IMR-90 (cell line): ENCODE measurements at regions not wholly inside any gene's neighbourhood (a gene's known extent, or its start where the extent isn't known, plus 50 kb on each side); places are given as distances from the start of the nearest gene placed in this dataset.

Experiments used
- ATAC-seq: fragments of 200-7000 bp; cut with Tn5 transposase; 2 replicates; pipeline ENCODE4 v1.9.1; 2020; ENCODE audit warnings: low read depth, mild to moderate bottlenecking, moderate library complexity
- BruUV-seq: library from RNA; stranded (reverse); fragments of 400-500 nt; replicated peaks from 2 replicates; lab custom pipeline; 2021; lab: Mats Ljungman, UMichigan
- CTCF ChIA-PET: fragments of 300-600 bp; formaldehyde crosslinking; extraction: SDS; loops from one replicate; lab custom pipeline; 2021; ENCODE audit warnings: antibody characterized with exemption; lab: Yijun Ruan, JAX
- POLR2A ChIA-PET: fragments of 300-600 bp; sonication (Branson Sonifier 250); formaldehyde crosslinking; loops from one replicate; lab custom pipeline; 2022; ENCODE audit warnings: antibody characterized with exemption; ENCODE audit not compliant: unreplicated experiment; lab: Charles Lee
- DNase-seq: peaks from one replicate; pipeline ENCODE4 v3.0.0; 2013
- H2AFZ ChIP-seq: replicated peaks from 2 replicates; pipeline ENCODE3; 2013; ENCODE audit warnings: low read length, mild to moderate bottlenecking; ENCODE audit not compliant: poor library complexity
- H2AK5ac ChIP-seq: 2 replicates; pipeline ENCODE4 v1.6.1; 2013; ENCODE audit warnings: low read depth, low read length, inconsistent platforms
- H2AK9ac ChIP-seq: replicated peaks from 2 replicates; pipeline ENCODE3; 2013; ENCODE audit warnings: mild to moderate bottlenecking, low read depth, low read length, moderate library complexity; ENCODE audit not compliant: poor library complexity
- H2BK120ac ChIP-seq: 2 replicates; pipeline ENCODE4 v1.6.1; 2013; ENCODE audit warnings: low read depth, low read length, inconsistent platforms
- H2BK15ac ChIP-seq: 3 replicates; pipeline ENCODE4 v1.6.1; 2013; ENCODE audit warnings: low read depth, low read length, inconsistent platforms
- H2BK20ac ChIP-seq: 2 replicates; pipeline ENCODE4 v1.6.1; 2013; ENCODE audit warnings: low read depth, mild to moderate bottlenecking, inconsistent platforms, low read length, moderate library complexity
- H2BK5ac ChIP-seq: 2 replicates; pipeline ENCODE4 v1.6.1; 2013; ENCODE audit warnings: mild to moderate bottlenecking, low read depth, low read length, inconsistent platforms; ENCODE audit not compliant: poor library complexity, severe bottlenecking
- H3K14ac ChIP-seq: replicated peaks from 2 replicates; pipeline ENCODE4 v1.6.1; 2013; ENCODE audit warnings: low read depth, low read length, inconsistent platforms
- H3K18ac ChIP-seq: 2 replicates; pipeline ENCODE4 v1.6.1; 2013; ENCODE audit warnings: low read depth, low read length, control low read depth
- H3K23ac ChIP-seq: 2 replicates; pipeline ENCODE4 v1.6.1; 2013; ENCODE audit warnings: low read depth, low read length, inconsistent platforms
- H3K27ac ChIP-seq: 2 replicates; pipeline ENCODE4 v1.5.1; 2013; ENCODE audit warnings: mild to moderate bottlenecking, control low read depth, low read length; ENCODE audit not compliant: insufficient read depth
- H3K27me3 ChIP-seq: 2 replicates; pipeline ENCODE4 v1.6.1; 2013; ENCODE audit warnings: low read length; ENCODE audit not compliant: control insufficient read depth, insufficient read depth
- H3K36me3 ChIP-seq: 2 replicates; pipeline ENCODE4 v1.6.1; 2013; ENCODE audit warnings: low read length, mixed read lengths; ENCODE audit not compliant: control insufficient read depth, insufficient read depth
- H3K4ac ChIP-seq: 2 replicates; pipeline ENCODE4 v1.6.1; 2013; ENCODE audit warnings: low read depth, low read length, inconsistent platforms
- H3K4me1 ChIP-seq: 2 replicates; pipeline ENCODE4 v1.6.1; 2013; ENCODE audit warnings: low read length, mixed read lengths; ENCODE audit not compliant: control insufficient read depth, insufficient read depth
- H3K4me2 ChIP-seq: 2 replicates; pipeline ENCODE4 v1.6.1; 2013; ENCODE audit warnings: low read depth, mild to moderate bottlenecking, control low read depth, low read length, moderate library complexity
- H3K4me3 ChIP-seq: 2 replicates; pipeline ENCODE4 v1.5.1; 2013; ENCODE audit warnings: low read depth, mild to moderate bottlenecking, control low read depth, low read length, moderate library complexity; ENCODE audit not compliant: insufficient read depth
- H3K56ac ChIP-seq: 2 replicates; pipeline ENCODE4 v1.6.1; 2013; ENCODE audit warnings: low read length, inconsistent platforms; ENCODE audit not compliant: insufficient read depth; ENCODE audit errors: extremely low read depth
- H3K79me1 ChIP-seq, 2 experiments: 2 replicates each; pipeline ENCODE4 v1.6.1; 2013; ENCODE audit warnings: low read length in 2 of 2, inconsistent platforms in 1 of 2, low read depth in 1 of 2
- H3K9ac ChIP-seq: 2 replicates; pipeline ENCODE4 v1.6.1; 2013; ENCODE audit warnings: low read depth, low read length, control low read depth
- H3K9me1 ChIP-seq: 2 replicates; pipeline ENCODE4 v1.6.1; 2013; ENCODE audit warnings: low read length, inconsistent platforms; ENCODE audit not compliant: insufficient read depth
- H3K9me3 ChIP-seq: 2 replicates; pipeline ENCODE4 v1.6.1; 2013; ENCODE audit warnings: low read length; ENCODE audit not compliant: control insufficient read depth, insufficient read depth
- H4K20me1 ChIP-seq: 2 replicates; pipeline ENCODE4 v1.6.1; 2013; ENCODE audit warnings: low read length, inconsistent platforms; ENCODE audit not compliant: insufficient read depth
- H4K5ac ChIP-seq: 2 replicates; pipeline ENCODE4 v1.6.1; 2013; ENCODE audit warnings: mild to moderate bottlenecking, low read depth, low read length, control low read depth
- H4K8ac ChIP-seq, 2 experiments: 2 replicates each; pipeline ENCODE4 v1.6.1; 2013; ENCODE audit warnings: low read depth in 2 of 2, low read length in 2 of 2, control low read depth in 1 of 2, inconsistent platforms in 1 of 2
- H4K91ac ChIP-seq: 2 replicates; pipeline ENCODE4 v1.6.1; 2013; ENCODE audit warnings: low read depth, low read length, inconsistent platforms; ENCODE audit not compliant: insufficient read depth
- BHLHE40 ChIP-seq: fragments of 150-350 bp; IDR thresholded peaks from 2 replicates; pipeline ENCODE4 v1.6.1; 2016; ENCODE audit warnings: mild to moderate bottlenecking, low read depth, low read length
- CEBPB ChIP-seq: IDR thresholded peaks from 2 replicates; pipeline ENCODE4 v1.6.1; 2012; ENCODE audit warnings: low read depth, low read length, improper control_type of control experiment
- CHD1 ChIP-seq: IDR thresholded peaks from 2 replicates; pipeline ENCODE4 v1.6.1; 2012; ENCODE audit warnings: low read depth, low read length, improper control_type of control experiment
- FOS ChIP-seq: fragments of 150-350 bp; IDR thresholded peaks from 2 replicates; pipeline ENCODE4 v1.6.1; 2016; ENCODE audit warnings: low read depth, low read length
- MAFK ChIP-seq: IDR thresholded peaks from 2 replicates; pipeline ENCODE4 v1.6.1; 2012; ENCODE audit warnings: low read depth, low read length, improper control_type of control experiment
- MAZ ChIP-seq: IDR thresholded peaks from 2 replicates; pipeline ENCODE4 v1.6.1; 2012; ENCODE audit warnings: low read depth, mild to moderate bottlenecking, low read length, improper control_type of control experiment, moderate library complexity, borderline replicate concordance
- MXI1 ChIP-seq: IDR thresholded peaks from 2 replicates; pipeline ENCODE4 v1.6.1; 2012; ENCODE audit warnings: low read depth, mild to moderate bottlenecking, low read length, moderate library complexity, borderline replicate concordance
- NFE2L2 ChIP-seq: fragments of 150-350 bp; IDR thresholded peaks from 2 replicates; pipeline ENCODE4 v1.6.1; 2016; ENCODE audit warnings: low read depth, mild to moderate bottlenecking, low read length
- POLR2A ChIP-seq: IDR thresholded peaks from 2 replicates; pipeline ENCODE4 v1.6.1; 2012; ENCODE audit warnings: mild to moderate bottlenecking, low read depth, low read length
- RAD21 ChIP-seq: IDR thresholded peaks from 2 replicates; pipeline ENCODE4 v1.6.1; 2012; ENCODE audit warnings: low read length, improper control_type of control experiment
- RCOR1 ChIP-seq: IDR thresholded peaks from 2 replicates; pipeline ENCODE4 v1.6.1; 2012; ENCODE audit warnings: mild to moderate bottlenecking, low read length, improper control_type of control experiment; ENCODE audit not compliant: insufficient replicate concordance
- RFX5 ChIP-seq: IDR thresholded peaks from 2 replicates; pipeline ENCODE4 v1.8.0; 2012; ENCODE audit warnings: low read depth, mild to moderate bottlenecking, low read length, moderate library complexity
- SMC3 ChIP-seq: fragments of 150-350 bp; IDR thresholded peaks from 2 replicates; pipeline ENCODE4 v1.6.1; 2016; ENCODE audit warnings: low read depth, mild to moderate bottlenecking, antibody characterized with exemption, low read length, moderate library complexity
- WGBS, 2 experiments: methylation state at CpG; one replicate each; pipeline versions ENCODE4 v1.1.5 to v1.1.7; 2013; ENCODE audit warnings: missing lambda C conversion rate in 2 of 2; ENCODE audit not compliant: insufficient read length in 1 of 2; ENCODE audit errors: extremely low coverage in 2 of 2; 5-methylcytosine and 5-hydroxymethylcytosine counted together
- dilution Hi-C: fragments of 300-500 bp; cut with HindIII; formaldehyde crosslinking; loops from one replicate; pipeline ENCODE4 v1.14.3; 2018; ENCODE audit warnings: low sequenced_read_pairs; ENCODE audit not compliant: unreplicated experiment
- in situ Hi-C: fragments of 300-500 bp; cut with MboI; formaldehyde crosslinking; loops from 3 replicates; pipeline ENCODE4 v1.14.3; 2019; ENCODE audit warnings: low sequenced_read_pairs, inconsistent platforms, mixed read lengths
- intact Hi-C: fragments of 100-400 bp; cut with micrococcal nuclease; formaldehyde crosslinking; loops from 2 replicates; pipeline ENCODE4 v1.10.0; 2022
- TF ChIP-seq, protein P1 (sequence below): fragments of 150-350 bp; IDR thresholded peaks from 2 replicates; pipeline ENCODE4 v1.6.1; 2016; ENCODE audit warnings: low read depth, mild to moderate bottlenecking, low read length, moderate library complexity, borderline replicate concordance
- TF ChIP-seq, protein P2 (sequence below): fragments of 150-350 bp; IDR thresholded peaks from 2 replicates; pipeline ENCODE4 v1.6.1; 2017; ENCODE audit warnings: mild to moderate bottlenecking, antibody characterized with exemption, low read length, low read depth
- TF ChIP-seq, protein P3 (sequence below): conservative IDR thresholded peaks from 2 replicates; pipeline ENCODE4 v1.5.1; 2012; ENCODE audit warnings: mild to moderate bottlenecking, low read depth, low read length, improper control_type of control experiment

DNA sequence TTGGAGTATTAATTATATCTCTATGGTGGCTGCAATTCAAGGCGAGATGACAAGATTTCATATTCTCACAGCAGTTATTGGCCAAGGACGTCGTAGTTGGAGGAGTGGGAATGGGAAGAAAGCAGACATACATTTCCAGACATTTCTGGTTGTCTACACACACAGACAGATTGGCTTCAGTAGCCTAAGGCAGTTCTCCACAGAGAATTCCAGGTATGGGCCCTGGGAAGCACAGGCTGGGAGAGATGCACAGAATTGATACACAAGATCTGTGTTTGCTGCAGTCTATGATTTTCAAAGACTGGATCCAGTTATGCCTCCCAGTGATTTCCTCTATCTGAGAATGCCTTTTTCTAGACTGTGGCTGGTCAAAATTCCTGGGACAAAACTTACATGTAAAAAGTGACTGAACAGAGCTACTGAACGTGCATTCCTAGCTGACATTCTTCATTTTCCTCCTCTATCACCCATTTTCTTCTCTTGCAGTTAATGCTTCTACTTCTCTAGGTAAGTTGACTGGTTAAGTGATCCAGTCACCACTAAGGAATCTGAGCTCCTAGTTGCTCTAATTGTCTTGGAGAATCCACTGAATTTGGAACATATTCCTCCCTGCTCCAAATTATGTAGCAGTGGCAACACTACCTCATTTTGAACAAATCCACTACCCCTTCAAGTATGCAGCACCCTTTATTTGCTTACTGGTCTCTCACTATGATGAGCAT, 386.7 kb upstream of the CDH7 start:
- in situ Hi-C loops (no loop called here), intact Hi-C loops (no loop called here), dilution Hi-C loops (no loop called here)
- H3K56ac ChIP-seq: no peak overlapping the region
- ChIA-PET POLR2A (no interaction called here), CTCF (no interaction called here)
- H3K9ac ChIP-seq: no peak overlapping the region
- no peaks in the 10 kb centered on the region for H3K27me3 ChIP-seq
- no peak overlapping the region for H2BK120ac ChIP-seq
- peaks cover 9% of the 10 kb centered on the region for H3K9me3 ChIP-seq
- no peak overlapping the region for H4K91ac ChIP-seq
- H2AK5ac ChIP-seq: no peak overlapping the region
- H2AFZ ChIP-seq: no peak overlapping the region
- BruUV-seq: no TSS peak
- no peak overlapping the region for H3K4me3 ChIP-seq
- no peak overlapping the region for H2BK20ac ChIP-seq
- no peak overlapping the region for H4K8ac ChIP-seq
- H4K5ac ChIP-seq: no peak overlapping the region
- no peak overlapping the region for H3K4me2 ChIP-seq
- no peak overlapping the region for H2AK9ac ChIP-seq
- H3K18ac ChIP-seq: no peak overlapping the region
- H3K14ac ChIP-seq: no peak overlapping the region
- H3K23ac ChIP-seq: no peak overlapping the region
- no peak overlapping the region for H2BK15ac ChIP-seq
- no peaks in the 10 kb centered on the region for H3K9me1 ChIP-seq
- H3K4ac ChIP-seq: no peak overlapping the region
- H2BK5ac ChIP-seq: no peak overlapping the region
- WGBS, 2 experiments: no CpG with 5 or more reads among the region's 4 CpGs
- H3K36me3 ChIP-seq: no peaks in the 10 kb centered on the region
- no peak overlapping the region for H3K27ac ChIP-seq
- ATAC-seq (no peak), DNase-seq (no peak)
- no peaks in the 10 kb centered on the region for H4K20me1 ChIP-seq
- TF ChIP-seq POLR2A (no peak), RAD21 (no peak), BHLHE40 (no peak), MAFK (no peak), RFX5 (no peak), SMC3 (no peak), RCOR1 (no peak), FOS (no peak), CEBPB (no peak), MAZ (no peak), MXI1 (no peak), NFE2L2 (no peak), CHD1 (no peak)
- TF ChIP-seq, protein P1, sequence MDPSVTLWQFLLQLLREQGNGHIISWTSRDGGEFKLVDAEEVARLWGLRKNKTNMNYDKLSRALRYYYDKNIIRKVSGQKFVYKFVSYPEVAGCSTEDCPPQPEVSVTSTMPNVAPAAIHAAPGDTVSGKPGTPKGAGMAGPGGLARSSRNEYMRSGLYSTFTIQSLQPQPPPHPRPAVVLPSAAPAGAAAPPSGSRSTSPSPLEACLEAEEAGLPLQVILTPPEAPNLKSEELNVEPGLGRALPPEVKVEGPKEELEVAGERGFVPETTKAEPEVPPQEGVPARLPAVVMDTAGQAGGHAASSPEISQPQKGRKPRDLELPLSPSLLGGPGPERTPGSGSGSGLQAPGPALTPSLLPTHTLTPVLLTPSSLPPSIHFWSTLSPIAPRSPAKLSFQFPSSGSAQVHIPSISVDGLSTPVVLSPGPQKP: no peak
- TF ChIP-seq, protein P2, sequence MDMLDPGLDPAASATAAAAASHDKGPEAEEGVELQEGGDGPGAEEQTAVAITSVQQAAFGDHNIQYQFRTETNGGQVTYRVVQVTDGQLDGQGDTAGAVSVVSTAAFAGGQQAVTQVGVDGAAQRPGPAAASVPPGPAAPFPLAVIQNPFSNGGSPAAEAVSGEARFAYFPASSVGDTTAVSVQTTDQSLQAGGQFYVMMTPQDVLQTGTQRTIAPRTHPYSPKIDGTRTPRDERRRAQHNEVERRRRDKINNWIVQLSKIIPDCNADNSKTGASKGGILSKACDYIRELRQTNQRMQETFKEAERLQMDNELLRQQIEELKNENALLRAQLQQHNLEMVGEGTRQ: no peak
- TF ChIP-seq, protein P3, sequence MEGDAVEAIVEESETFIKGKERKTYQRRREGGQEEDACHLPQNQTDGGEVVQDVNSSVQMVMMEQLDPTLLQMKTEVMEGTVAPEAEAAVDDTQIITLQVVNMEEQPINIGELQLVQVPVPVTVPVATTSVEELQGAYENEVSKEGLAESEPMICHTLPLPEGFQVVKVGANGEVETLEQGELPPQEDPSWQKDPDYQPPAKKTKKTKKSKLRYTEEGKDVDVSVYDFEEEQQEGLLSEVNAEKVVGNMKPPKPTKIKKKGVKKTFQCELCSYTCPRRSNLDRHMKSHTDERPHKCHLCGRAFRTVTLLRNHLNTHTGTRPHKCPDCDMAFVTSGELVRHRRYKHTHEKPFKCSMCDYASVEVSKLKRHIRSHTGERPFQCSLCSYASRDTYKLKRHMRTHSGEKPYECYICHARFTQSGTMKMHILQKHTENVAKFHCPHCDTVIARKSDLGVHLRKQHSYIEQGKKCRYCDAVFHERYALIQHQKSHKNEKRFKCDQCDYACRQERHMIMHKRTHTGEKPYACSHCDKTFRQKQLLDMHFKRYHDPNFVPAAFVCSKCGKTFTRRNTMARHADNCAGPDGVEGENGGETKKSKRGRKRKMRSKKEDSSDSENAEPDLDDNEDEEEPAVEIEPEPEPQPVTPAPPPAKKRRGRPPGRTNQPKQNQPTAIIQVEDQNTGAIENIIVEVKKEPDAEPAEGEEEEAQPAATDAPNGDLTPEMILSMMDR: no peak
- H3K79me1 ChIP-seq: no peaks in the 10 kb centered on the region
- H3K4me1 ChIP-seq: no peaks in the 10 kb centered on the region
